Caco-2 (cell line): ENCODE measurements at regions not wholly inside any gene's neighbourhood (a gene's known extent, or its start where the extent isn't known, plus 50 kb on each side); places are given as distances from the start of the nearest gene placed in this dataset.

ENCODE experiments used
- BruUV-seq: library from RNA; stranded (reverse); fragments of 400-500 nt; replicated peaks from 2 replicates; lab custom pipeline; 2021; lab: Mats Ljungman, UMichigan
- CTCF ChIA-PET: fragments of 300-600 bp; sonication (Branson Sonifier 250); formaldehyde crosslinking; loops from one replicate; lab custom pipeline; 2022; ENCODE audit warnings: antibody characterized with exemption; lab: Charles Lee
- POLR2A ChIA-PET: fragments of 300-600 bp; sonication (Branson Sonifier 250); formaldehyde crosslinking; loops from one replicate; lab custom pipeline; 2022; ENCODE audit warnings: antibody characterized with exemption; lab: Charles Lee
- DNase-seq, 2 experiments: peaks; one replicate each; pipeline versions ENCODE4 v3.0.0 to v3.0.0-alpha.2; 2020 to 2022
- H3K27me3 ChIP-seq: replicated peaks from 2 replicates; pipeline ENCODE4 v1.6.0; 2011; ENCODE audit warnings: low read length; ENCODE audit not compliant: control insufficient read depth, insufficient read depth
- H3K36me3 ChIP-seq: 2 replicates; pipeline ENCODE4 v1.5.1; 2011; ENCODE audit warnings: low read length; ENCODE audit not compliant: control insufficient read depth, insufficient read depth
- H3K4me1 ChIP-seq: fragments of 250-450 bp; sonication (Bioruptor Pico); 2 replicates; pipeline ENCODE4 v1.5.1; 2020; ENCODE audit warnings: mild to moderate bottlenecking
- H3K4me3 ChIP-seq: 2 replicates; pipeline ENCODE4 v1.5.1; 2011; ENCODE audit warnings: low read depth, mild to moderate bottlenecking, control low read depth, low read length
- H3K9me3 ChIP-seq: fragments of 250-450 bp; sonication (Bioruptor Pico); 2 replicates; pipeline ENCODE4 v1.5.1; 2020; ENCODE audit warnings: mild to moderate bottlenecking, moderate library complexity
- H3K27ac Mint-ChIP-seq: one replicate; pipeline ENCODE4 v1.8.0; 2022; ENCODE audit warnings: mixed read lengths; ENCODE audit not compliant: unreplicated experiment
- H3K27me3 Mint-ChIP-seq: one replicate; pipeline ENCODE4 v1.8.0; 2022; ENCODE audit warnings: mixed read lengths; ENCODE audit not compliant: insufficient read depth, unreplicated experiment
- H3K36me3 Mint-ChIP-seq: one replicate; pipeline ENCODE4 v1.8.0; 2022; ENCODE audit warnings: mild to moderate bottlenecking, mixed read lengths; ENCODE audit not compliant: insufficient read depth, unreplicated experiment
- H3K4me1 Mint-ChIP-seq: one replicate; pipeline ENCODE4 v1.8.0; 2022; ENCODE audit warnings: low read depth, mixed read lengths; ENCODE audit not compliant: unreplicated experiment
- H3K4me3 Mint-ChIP-seq: one replicate; pipeline ENCODE4 v1.8.0; 2022; ENCODE audit warnings: mild to moderate bottlenecking, moderate library complexity, mixed read lengths; ENCODE audit not compliant: unreplicated experiment
- H3K9me3 Mint-ChIP-seq: one replicate; pipeline ENCODE4 v1.8.0; 2022; ENCODE audit warnings: mixed read lengths; ENCODE audit not compliant: unreplicated experiment
- CTCF ChIP-seq, 2 experiments: fragments of 200-600 bp in 1 of 2; IDR thresholded peaks; 1 replicate in 1 of 2; 2 replicates in 1 of 2; pipeline versions ENCODE4 v1.5.1 to v1.8.0; 2011 to 2022; ENCODE audit warnings: antibody characterized with exemption in 1 of 2, control low read depth in 1 of 2, inconsistent platforms in 1 of 2, low read depth in 1 of 2, low read length in 1 of 2, mild to moderate bottlenecking in 1 of 2, moderate library complexity in 1 of 2; ENCODE audit not compliant: insufficient read depth in 1 of 2, severe bottlenecking in 1 of 2, unreplicated experiment in 1 of 2
- intact Hi-C: fragments of 100-400 bp; cut with micrococcal nuclease; formaldehyde crosslinking; loops from one replicate; pipeline ENCODE4 v1.10.0; 2022; ENCODE audit not compliant: unreplicated experiment

- ChIA-PET POLR2A (no interaction called here), CTCF (no interaction called here)
- H3K4me3 ChIP-seq: no peak overlapping the region
- intact Hi-C loops: no loop called here
- H3K4me1 Mint-ChIP-seq: no peaks in the 10 kb centered on the region
- no TSS peak for BruUV-seq
- H3K4me3 Mint-ChIP-seq: no peak overlapping the region
- H3K36me3 Mint-ChIP-seq: no peaks in the 10 kb centered on the region
- no peak for TF ChIP-seq CTCF (IDR thresholded peaks at IDR 0.05; ENCODE audit: insufficient read depth in 1 of 2, low read depth in 1 of 2, low read length in 1 of 2, severe bottlenecking in 1 of 2, unreplicated experiment in 1 of 2)
- peaks cover 14% of the 10 kb centered on the region for H3K9me3 Mint-ChIP-seq
- H3K27me3 Mint-ChIP-seq: peaks cover 5% of the 10 kb centered on the region
- no peak overlapping the region for H3K27ac Mint-ChIP-seq
- no peak for DNase-seq
- H3K27me3 ChIP-seq: no peaks in the 10 kb centered on the region
- no peaks in the 10 kb centered on the region for H3K9me3 ChIP-seq
- H3K4me1 ChIP-seq: 0 out of 2 replicates have a peak, but pooled peaks cover 5% of the 10 kb centered on the region
- H3K36me3 ChIP-seq: no peaks in the 10 kb centered on the region
Observed at GRCh38 chr18:7395566-7395965, 164.7 kb downstream of the LRRC30 start.

GRCh38 chr18:7413906-7414305 is 153.2 kb upstream of the PTPRM start:
- no peak overlapping the region for H3K4me3 ChIP-seq
- no peaks in the 10 kb centered on the region for H3K9me3 ChIP-seq
- Mint-ChIP-seq H3K9me3 (peaks cover 9% of the 10 kb centered on the region), H3K4me3 (no peak overlapping the region), H3K4me1 (peaks cover 19% of the 10 kb centered on the region), H3K36me3 (peaks cover 6% of the 10 kb centered on the region), H3K27ac (no peak overlapping the region), H3K27me3 (peaks cover 3% of the 10 kb centered on the region)
- no peaks in the 10 kb centered on the region for H3K27me3 ChIP-seq
- intact Hi-C loops: no loop called here
- TF ChIP-seq CTCF (IDR thresholded peaks at IDR 0.05; ENCODE audit: insufficient read depth in 1 of 2, low read depth in 1 of 2, low read length in 1 of 2, severe bottlenecking in 1 of 2, unreplicated experiment in 1 of 2): no peak
- no TSS peak for BruUV-seq
- peaks cover 9% of the 10 kb centered on the region; the same call in 1 of the 2 replicates for H3K4me1 ChIP-seq
- ChIA-PET CTCF (no interaction called here), POLR2A (no interaction called here)
- no peak for DNase-seq
- H3K36me3 ChIP-seq: no peaks in the 10 kb centered on the region

- CTCF ChIA-PET: no interaction called here
- no peak for TF ChIP-seq CTCF (IDR thresholded peaks at IDR 0.05; ENCODE audit: insufficient read depth in 1 of 2, low read depth in 1 of 2, low read length in 1 of 2, severe bottlenecking in 1 of 2, unreplicated experiment in 1 of 2)
- H3K9me3 ChIP-seq: no peaks in the 10 kb centered on the region
- H3K4me3 ChIP-seq: no peak overlapping the region
- peaks cover 6% of the 10 kb centered on the region for H3K9me3 Mint-ChIP-seq
- peaks cover 2% of the 10 kb centered on the region for H3K27me3 Mint-ChIP-seq
- H3K4me3 Mint-ChIP-seq: no peak overlapping the region
- intact Hi-C loops: no loop called here
- no peaks in the 10 kb centered on the region for H3K36me3 ChIP-seq
- peak overlapping the region; percentile 20 for H3K27ac Mint-ChIP-seq
- no TSS peak for BruUV-seq
- H3K4me1 Mint-ChIP-seq: peaks cover 19% of the 10 kb centered on the region
- DNase-seq: no peak
- peaks cover 2% of the 10 kb centered on the region for H3K36me3 Mint-ChIP-seq
- H3K4me1 ChIP-seq: peaks cover 9% of the 10 kb centered on the region; the same call in 1 of the 2 replicates
- no peaks in the 10 kb centered on the region for H3K27me3 ChIP-seq
- POLR2A ChIA-PET: no interaction called here
Observed at GRCh38 chr18:7414459-7414858, 152.7 kb upstream of the PTPRM start.
